HL-60/S4 treated with phorbol 12-myristate 13-acetate at 8.2 ng/mL for 4 days and 3 days (cell line): ENCODE measurements at regions not wholly inside any gene's neighbourhood (a gene's known extent, or its start where the extent isn't known, plus 50 kb on each side); places are given as distances from the start of the nearest gene placed in this dataset.

Experiments used
- in situ Hi-C: fragments of 300-500 bp; cut with MboI; formaldehyde crosslinking; loops from 2 replicates; pipeline ENCODE4 v1.15.0; 2022; ENCODE audit warnings: low sequenced_read_pairs

GRCh38 chrX:46447384-46447783 is 97.8 kb downstream of the ZNF674 start:
- in situ Hi-C loops = no loop called here

- in situ Hi-C loops = no loop called here
Observed at GRCh38 chrX:46446727-46447378, 98.4 kb downstream of the ZNF674 start.

GRCh38 chrX:46444011-46444410 is 101.2 kb downstream of the ZNF674 start:
- in situ Hi-C loops = no loop called here

GRCh38 chrX:46436744-46437143 is 108.5 kb downstream of the ZNF674 start:
- in situ Hi-C loops = no loop called here

GRCh38 chrX:46433892-46434291 is 111.3 kb downstream of the ZNF674 start:
- in situ Hi-C loops = no loop called here

GRCh38 chrX:46408553-46409407 is 136.4 kb downstream of the ZNF674 start:
- in situ Hi-C loops = no loop called here

GRCh38 chrX:46407753-46408130 is 137.5 kb downstream of the ZNF674 start:
- in situ Hi-C loops = no loop called here

GRCh38 chrX:46407036-46407752 is 138.0 kb downstream of the ZNF674 start:
- in situ Hi-C loops = no loop called here

- in situ Hi-C loops = no loop called here
Observed at GRCh38 chrX:46404774-46405173, 140.4 kb downstream of the ZNF674 start.

GRCh38 chrX:46400530-46401443 is 144.4 kb downstream of the ZNF674 start:
- in situ Hi-C loops = no loop called here

GRCh38 chrX:46398874-46399273 is 146.3 kb downstream of the ZNF674 start:
- in situ Hi-C loops = no loop called here

GRCh38 chrX:46398126-46398525 is 147.1 kb downstream of the ZNF674 start:
- in situ Hi-C loops = no loop called here

GRCh38 chrX:46386511-46386910 is 158.7 kb downstream of the ZNF674 start:
- in situ Hi-C loops = no loop called here

- in situ Hi-C loops = no loop called here
Observed at GRCh38 chrX:46383006-46383405, 162.2 kb downstream of the ZNF674 start.

GRCh38 chrX:46382595-46382994 is 162.6 kb downstream of the ZNF674 start:
- in situ Hi-C loops = no loop called here

GRCh38 chrX:46381630-46382029 is 163.6 kb downstream of the ZNF674 start:
- in situ Hi-C loops = no loop called here

- in situ Hi-C loops = no loop called here
Observed at GRCh38 chrX:46380148-46380752, 165.0 kb downstream of the ZNF674 start.

GRCh38 chrX:46376246-46376885 is 168.9 kb downstream of the ZNF674 start:
- in situ Hi-C loops = no loop called here

- in situ Hi-C loops = no loop called here
Observed at GRCh38 chrX:46375831-46376230, 169.4 kb downstream of the ZNF674 start.

- in situ Hi-C loops = no loop called here
Observed at GRCh38 chrX:46374371-46374770, 170.8 kb downstream of the ZNF674 start.
